22Rv1 (cell line): ENCODE measurements at regions not wholly inside any gene's neighbourhood (a gene's known extent, or its start where the extent isn't known, plus 50 kb on each side); places are given as distances from the start of the nearest gene placed in this dataset.

Source experiments
- CTCF ChIP-seq: fragments of 450-650 bp; IDR thresholded peaks from 2 replicates; pipeline ENCODE4 v1.5.1; 2017; ENCODE audit warnings: mild to moderate bottlenecking
- ZFX ChIP-seq: fragments of 450-650 bp; IDR thresholded peaks from 2 replicates; pipeline ENCODE4 v1.6.1; 2017; ENCODE audit warnings: antibody characterized with exemption, borderline replicate concordance

GRCh38 chr20:51236421-51236820 is 213.5 kb upstream of the KCNG1 start:
- no peak for TF ChIP-seq CTCF
- TF ChIP-seq ZFX = no peak
